ENCODE measurements at regions not wholly inside any gene's neighbourhood (a gene's known extent, or its start where the extent isn't known, plus 50 kb on each side); places are given as distances from the start of the nearest gene placed in this dataset.

DNA sequence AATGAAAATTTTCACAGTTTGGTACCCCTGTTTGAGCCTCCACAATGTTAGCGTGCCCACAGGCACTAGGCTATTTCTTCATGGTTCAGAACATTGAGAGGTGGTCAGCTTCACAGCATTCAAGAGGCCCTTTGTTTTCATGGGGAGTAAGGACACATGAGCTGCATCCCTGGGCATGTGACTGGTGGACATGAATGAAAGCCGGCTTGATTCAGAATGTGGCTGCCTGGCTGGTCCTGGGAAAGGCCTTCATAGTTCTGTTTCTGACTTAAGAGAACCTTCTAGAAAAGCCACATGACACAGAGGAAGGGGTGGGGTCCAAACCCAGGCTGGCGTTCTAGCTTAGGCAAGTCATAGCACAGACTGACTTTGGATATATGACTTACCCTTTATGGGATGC lies 420.6 kb downstream of the CMPK2 start:
- Histone ChIP-seq H3K9me3 (no peaks in the 10 kb centered on the region), H3K27me3 (no peaks in the 10 kb centered on the region), H3K4me1 (no peaks in the 10 kb centered on the region), H3K4me3 (no peak overlapping the region), H3K36me3 (no peaks in the 10 kb centered on the region), H3K27ac (no peak overlapping the region)
- DNase-seq (ENCODE audit: low spot score in 2 of 2) = no peak
- 82% methylated on average over 3 of the region's 3 CpGs for WGBS
- TF ChIP-seq POLR2A (IDR thresholded peaks at IDR 0.05) (no peak), POLR2AphosphoS5 (IDR thresholded peaks at IDR 0.05) (no peak), CTCF (IDR thresholded peaks at IDR 0.05) (no peak), EP300 (IDR thresholded peaks at IDR 0.05) (no peak)

DNA sequence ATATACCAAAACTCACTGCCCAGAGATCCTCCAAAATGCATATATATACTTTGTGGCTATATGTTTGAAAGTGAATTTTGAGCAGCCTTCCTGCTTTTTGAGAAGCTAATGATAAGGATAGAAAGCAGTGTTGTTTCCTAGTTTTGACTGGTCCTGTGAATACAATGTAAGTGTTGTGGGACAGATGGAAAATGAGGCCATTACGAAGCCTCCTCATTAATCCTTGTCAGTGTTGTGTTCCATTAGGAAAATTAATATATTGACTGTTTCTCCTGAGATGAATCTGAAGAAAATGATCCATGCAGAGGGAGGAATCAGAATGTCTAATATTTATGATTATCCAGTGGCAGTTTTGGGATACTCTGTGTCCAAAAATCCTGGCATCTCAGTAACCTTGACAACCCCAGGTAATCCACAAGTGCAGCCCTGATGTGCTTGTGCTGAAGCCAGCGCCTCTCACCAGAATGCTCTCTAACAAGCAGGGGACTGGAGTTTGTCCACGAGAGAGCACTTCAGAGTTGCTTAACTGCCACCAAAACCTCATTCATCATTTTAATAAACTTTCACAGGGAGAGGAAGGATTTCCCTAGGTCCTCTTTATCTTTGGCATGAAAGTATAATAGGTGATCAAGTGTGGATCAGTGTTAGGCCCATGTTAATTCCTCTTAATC lies 418.6 kb downstream of the CMPK2 start:
- no peak for DNase-seq (ENCODE audit: low spot score in 2 of 2)
- Histone ChIP-seq H3K27ac (no peak overlapping the region), H3K4me1 (no peaks in the 10 kb centered on the region), H3K27me3 (no peaks in the 10 kb centered on the region), H3K9me3 (no peaks in the 10 kb centered on the region), H3K36me3 (no peaks in the 10 kb centered on the region), H3K4me3 (no peak overlapping the region)
- 72% methylated on average over 3 of the region's 3 CpGs for WGBS
- TF ChIP-seq CTCF (IDR thresholded peaks at IDR 0.05) (no peak), EP300 (IDR thresholded peaks at IDR 0.05) (no peak), POLR2AphosphoS5 (IDR thresholded peaks at IDR 0.05) (no peak)

DNA sequence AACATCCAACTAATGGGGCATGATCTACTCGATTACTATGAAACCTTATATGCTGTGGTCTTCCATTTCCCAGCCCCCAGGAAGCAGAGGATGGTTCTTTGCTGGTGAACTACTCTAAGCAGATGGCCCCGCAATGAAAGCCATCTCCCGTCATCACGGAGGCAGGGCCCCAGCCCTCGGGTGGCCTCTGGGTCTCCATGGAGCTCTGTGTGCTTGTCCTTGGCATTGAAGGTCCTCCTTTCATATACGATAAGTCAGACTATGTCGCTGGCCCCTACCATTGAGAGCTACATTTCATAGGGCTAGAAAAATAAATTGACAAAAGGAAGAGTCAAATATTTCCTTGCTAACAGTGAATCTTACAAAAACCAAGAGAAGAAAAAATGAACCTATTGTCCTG lies 416.8 kb downstream of the CMPK2 start:
- Histone ChIP-seq H3K9me3 (no peaks in the 10 kb centered on the region), H3K36me3 (no peaks in the 10 kb centered on the region), H3K27ac (no peak overlapping the region), H3K27me3 (no peaks in the 10 kb centered on the region), H3K4me3 (no peak overlapping the region), H3K4me1 (no peaks in the 10 kb centered on the region)
- DNase-seq (ENCODE audit: low spot score in 2 of 2) = no peak
- TF ChIP-seq POLR2A (IDR thresholded peaks at IDR 0.05) = no peak
- no peak for TF ChIP-seq POLR2AphosphoS5 (IDR thresholded peaks at IDR 0.05)
- TF ChIP-seq CTCF (IDR thresholded peaks at IDR 0.05) = no peak
- no peak for TF ChIP-seq EP300 (IDR thresholded peaks at IDR 0.05)
- 61% methylated on average over 7 of the region's 7 CpGs for WGBS

DNA sequence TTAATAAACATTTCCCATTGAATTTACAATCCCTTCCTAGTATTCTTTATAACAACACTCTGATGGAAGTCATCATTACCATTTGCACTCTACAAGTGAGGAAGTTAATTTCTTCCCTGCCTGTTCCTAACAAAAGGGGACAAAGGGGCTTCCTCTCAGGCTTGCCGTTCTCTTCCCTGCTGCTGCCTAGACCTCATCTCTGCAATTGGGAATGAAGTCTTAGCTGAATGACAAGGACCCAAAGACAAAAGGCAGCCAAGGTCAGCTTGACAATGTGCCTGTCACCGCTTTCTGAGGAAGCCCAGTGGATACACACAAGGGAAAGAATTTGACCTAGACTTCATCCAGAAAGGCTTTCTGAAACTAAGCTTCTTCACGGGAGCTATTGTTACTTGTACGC lies 416.4 kb downstream of the CMPK2 start:
- no peaks in the 10 kb centered on the region for H3K27me3 ChIP-seq
- no peak overlapping the region for H3K4me3 ChIP-seq
- H3K27ac ChIP-seq = no peak overlapping the region
- H3K4me1 ChIP-seq = no peaks in the 10 kb centered on the region
- H3K36me3 ChIP-seq = no peaks in the 10 kb centered on the region
- DNase-seq (ENCODE audit: low spot score in 2 of 2) = no peak
- no peak for TF ChIP-seq CTCF (IDR thresholded peaks at IDR 0.05)
- TF ChIP-seq POLR2A (IDR thresholded peaks at IDR 0.05) = no peak
- TF ChIP-seq EP300 (IDR thresholded peaks at IDR 0.05) = no peak
- no peak for TF ChIP-seq POLR2AphosphoS5 (IDR thresholded peaks at IDR 0.05)
- WGBS = 67% methylated on average over 4 of the region's 4 CpGs
- H3K9me3 ChIP-seq = no peaks in the 10 kb centered on the region

GRCh38 chr2:6452702-6453481 lies 412.8 kb downstream of the CMPK2 start:
- TF ChIP-seq POLR2A (IDR thresholded peaks at IDR 0.05) (no peak), POLR2AphosphoS5 (IDR thresholded peaks at IDR 0.05) (no peak)
- DNase-seq (ENCODE audit: low spot score in 2 of 2) = no peak
- no peaks in the 10 kb centered on the region for H3K9me3 ChIP-seq
- H3K27me3 ChIP-seq = no peaks in the 10 kb centered on the region
- WGBS = 86% methylated on average over 4 of the region's 4 CpGs
- H3K4me1 ChIP-seq = no peaks in the 10 kb centered on the region
- H3K36me3 ChIP-seq = no peaks in the 10 kb centered on the region
- no peak overlapping the region for H3K4me3 ChIP-seq
- H3K27ac ChIP-seq = no peak overlapping the region
